HG02884 (cell line): ENCODE measurements at regions not wholly inside any gene's neighbourhood (a gene's known extent, or its start where the extent isn't known, plus 50 kb on each side); places are given as distances from the start of the nearest gene placed in this dataset.

Source experiments
- ATAC-seq: cut with Tn5 transposase; IDR thresholded peaks from one replicate; pipeline ENCODE4 v1.9.1; 2021; ENCODE audit warnings: mild to moderate bottlenecking, moderate library complexity; ENCODE audit not compliant: unreplicated experiment

- ATAC-seq, result no peak
These were observed 657.8 kb downstream of the MCTP2 start for GRCh38 chr15:94889153-94889552.

DNA sequence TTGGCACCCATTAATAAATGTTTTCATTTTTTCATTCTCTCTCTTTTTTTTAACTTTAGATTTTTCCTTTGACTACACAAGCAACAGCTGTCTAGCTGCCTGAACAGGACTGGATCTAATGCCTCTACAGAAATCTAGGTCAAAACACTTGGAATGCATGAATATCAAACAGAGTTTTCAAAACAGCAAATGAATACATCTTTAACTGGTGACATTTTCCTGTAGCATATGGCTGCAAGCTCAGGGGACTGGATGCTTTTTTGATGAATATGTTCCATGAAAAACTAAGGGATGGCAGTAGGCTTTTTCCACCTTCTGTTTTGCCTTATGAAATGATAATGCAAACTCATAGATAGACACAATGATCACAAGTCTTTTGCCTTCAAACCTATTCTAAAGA, 661.7 kb downstream of the MCTP2 start:
- no peak for ATAC-seq

GRCh38 chr15:94894056-94894455, 662.7 kb downstream of the MCTP2 start:
- ATAC-seq, result no peak

DNA sequence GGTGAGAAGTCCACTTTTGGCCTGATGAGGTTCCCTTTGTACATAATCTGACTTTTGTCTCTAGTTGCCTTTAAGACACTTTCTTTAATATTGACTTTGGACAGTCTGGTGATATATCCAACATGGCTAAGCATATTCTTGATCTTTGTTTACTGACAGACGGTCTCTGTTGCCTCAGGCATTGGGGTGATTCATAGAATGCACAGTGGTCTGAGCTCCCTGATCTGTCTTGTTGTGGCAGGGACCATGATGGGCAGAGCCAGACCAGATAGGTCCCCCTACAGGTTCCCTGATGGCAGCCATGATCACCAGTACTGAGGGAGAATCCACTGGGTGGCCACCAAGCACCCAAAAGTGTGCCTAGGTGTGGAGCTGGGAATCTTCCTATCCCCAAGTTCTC, 678.1 kb downstream of the MCTP2 start:
- no peak for ATAC-seq

- no peak for ATAC-seq
These were observed 678.8 kb downstream of the MCTP2 start for GRCh38 chr15:94910166-94910565.

- ATAC-seq, result no peak
These were observed 681.4 kb downstream of the MCTP2 start for GRCh38 chr15:94912760-94913159.

- no peak for ATAC-seq
These were observed 685.7 kb downstream of the MCTP2 start for GRCh38 chr15:94917068-94917467.

DNA sequence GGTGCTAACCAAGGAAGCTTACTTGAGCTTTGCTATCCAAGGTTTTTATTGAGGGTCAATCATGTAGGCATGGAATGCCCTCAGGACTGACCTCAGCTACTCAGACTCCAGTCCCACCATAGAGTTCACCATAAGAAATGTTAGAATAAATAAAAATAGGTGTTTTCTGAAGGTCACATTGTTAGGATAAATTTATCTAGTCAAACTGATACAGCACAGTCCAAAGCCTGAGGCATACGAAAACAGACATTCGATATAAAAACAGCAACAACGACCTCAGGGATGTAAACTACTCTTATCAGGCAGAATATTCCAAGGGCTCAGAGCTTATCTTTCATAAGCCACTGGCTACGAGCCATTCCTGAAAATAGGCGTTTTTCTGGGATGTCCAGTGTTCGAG, 690.6 kb downstream of the MCTP2 start:
- ATAC-seq, result no peak

- ATAC-seq, result no peak
These were observed 692.7 kb downstream of the MCTP2 start for GRCh38 chr15:94924057-94924456.

DNA sequence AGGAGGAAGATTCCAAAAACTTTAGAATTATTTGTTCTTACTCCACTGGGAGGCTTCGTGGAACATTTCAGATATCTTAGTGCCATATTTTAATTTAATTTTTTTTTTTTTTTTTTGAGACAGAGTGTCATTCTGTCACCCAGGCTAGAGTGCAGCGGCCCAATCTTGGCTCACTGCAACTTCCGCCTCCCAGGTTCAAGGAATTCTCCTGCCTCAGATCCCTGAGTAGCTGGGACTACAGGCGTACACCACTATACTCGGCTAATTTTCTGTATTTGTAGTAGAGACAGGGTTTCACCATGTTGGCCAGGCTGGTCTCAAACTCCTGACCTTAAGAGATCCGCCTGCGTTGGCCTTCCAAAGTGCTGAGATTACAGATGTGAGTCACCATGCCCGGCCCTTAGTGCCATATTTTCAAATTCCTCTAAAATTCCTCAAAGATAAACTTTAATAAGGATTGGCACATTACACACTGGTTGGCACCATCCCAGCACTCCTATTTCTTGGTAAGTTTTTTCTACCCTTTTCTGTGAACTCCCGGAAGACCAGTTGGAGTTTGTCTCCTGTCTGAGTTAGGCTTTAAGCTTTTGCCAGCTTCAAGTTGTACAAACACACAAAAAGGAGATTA, 693.7 kb downstream of the MCTP2 start:
- no peak for ATAC-seq

DNA sequence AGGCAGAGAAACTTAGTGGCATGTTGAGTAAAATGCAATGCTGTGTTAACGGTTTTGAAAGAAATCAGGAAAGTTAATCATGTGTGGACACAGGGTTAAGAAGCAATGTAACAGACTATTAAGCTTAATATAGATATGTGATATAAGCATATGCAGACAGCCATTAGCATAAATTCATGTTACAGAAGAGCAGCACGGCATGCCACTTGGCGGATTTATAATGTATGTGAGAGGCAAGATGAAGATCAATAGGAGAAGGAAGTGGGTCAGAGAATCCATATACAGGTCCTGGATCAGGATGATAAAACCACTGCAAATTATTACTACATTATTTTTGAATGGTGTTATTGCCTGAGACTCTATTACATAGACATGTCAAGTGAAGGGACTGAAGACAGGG, 694.3 kb downstream of the MCTP2 start:
- ATAC-seq, result no peak

- ATAC-seq, result no peak
These were observed 695.6 kb downstream of the MCTP2 start for GRCh38 chr15:94927003-94927402.

- no peak for ATAC-seq
These were observed 697.9 kb downstream of the MCTP2 start for GRCh38 chr15:94929282-94929681.

DNA sequence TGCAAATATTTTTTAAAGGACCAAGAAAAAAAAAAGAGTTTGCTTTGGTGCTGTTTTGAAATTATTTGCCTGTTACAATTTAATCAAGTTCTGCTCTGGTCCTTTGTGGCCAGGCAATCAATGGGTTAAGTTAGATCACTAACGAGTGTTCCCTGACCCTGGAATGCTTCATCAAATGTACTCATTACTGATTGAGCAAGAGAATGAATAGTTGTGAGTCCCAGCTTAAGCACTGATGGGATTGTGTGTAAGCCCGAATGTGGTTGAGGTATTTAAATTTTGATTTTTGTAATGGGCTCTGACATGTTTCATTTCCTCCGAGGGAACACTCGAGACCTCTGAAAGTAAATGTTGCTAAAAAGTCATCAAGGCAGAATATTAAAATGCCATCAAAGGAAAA, 699.1 kb downstream of the MCTP2 start:
- no peak for ATAC-seq

- ATAC-seq, result no peak
These were observed 699.6 kb downstream of the MCTP2 start for GRCh38 chr15:94930960-94931359.

- ATAC-seq, result no peak
These were observed 703.1 kb downstream of the MCTP2 start for GRCh38 chr15:94934440-94934839.

DNA sequence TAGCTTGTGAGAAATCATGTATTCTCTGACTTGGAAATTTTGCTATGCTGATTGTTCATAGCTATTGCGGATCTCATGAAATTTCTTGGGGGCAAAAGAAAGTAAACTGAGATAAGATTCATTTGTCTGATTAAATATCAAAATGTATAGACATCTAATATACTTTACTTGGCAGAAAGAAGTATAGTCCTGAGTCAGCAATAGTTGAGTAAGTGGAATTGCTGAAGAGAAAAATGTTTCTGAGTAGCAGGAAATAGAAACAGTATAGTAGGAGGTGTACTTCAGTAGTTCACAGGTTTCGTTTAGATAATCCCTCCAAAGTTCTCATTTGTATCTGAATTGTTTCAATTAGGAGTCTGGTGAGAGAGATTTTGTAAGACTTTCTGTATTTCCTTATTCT, 705.9 kb downstream of the MCTP2 start:
- ATAC-seq, result no peak

DNA sequence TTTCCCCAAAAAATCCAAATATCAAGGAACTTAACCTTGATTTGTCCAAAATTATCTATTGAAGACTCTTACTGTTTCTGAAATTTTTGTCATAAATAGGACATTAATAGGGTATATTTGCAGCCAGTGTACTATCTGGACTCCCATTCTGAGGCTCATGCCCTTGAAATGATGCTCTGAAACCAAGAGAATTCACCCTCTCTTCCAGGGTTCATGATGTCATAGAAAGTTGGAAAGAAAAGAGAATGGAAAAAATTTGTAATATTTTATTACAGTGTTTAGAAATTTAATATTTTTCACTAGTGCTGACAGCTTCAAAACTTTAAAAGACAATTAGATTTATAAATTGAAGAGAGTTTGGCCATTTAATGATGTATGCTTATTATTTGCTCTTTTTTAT, 712.5 kb downstream of the MCTP2 start:
- ATAC-seq, result no peak

DNA sequence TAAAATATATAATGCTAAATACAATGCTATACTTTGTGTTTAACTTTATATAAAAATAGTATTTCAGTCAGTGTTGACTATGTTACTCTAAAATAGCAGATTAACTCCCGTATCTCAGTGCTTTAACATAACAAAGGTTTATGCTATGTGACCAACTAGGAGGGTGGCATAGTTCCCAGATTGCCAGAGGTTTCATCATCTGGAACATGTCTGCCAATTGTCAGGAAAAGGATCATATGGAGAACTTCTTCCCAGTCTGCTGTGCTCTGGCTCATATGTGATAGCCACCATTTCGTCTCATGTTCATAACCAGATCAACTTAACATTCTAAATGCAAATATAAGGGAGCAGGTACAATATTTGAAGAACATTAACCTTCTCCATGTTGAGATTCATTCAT, 720.2 kb downstream of the MCTP2 start:
- no peak for ATAC-seq

- ATAC-seq, result no peak
These were observed 732.6 kb downstream of the MCTP2 start for GRCh38 chr15:94963953-94964352.

DNA sequence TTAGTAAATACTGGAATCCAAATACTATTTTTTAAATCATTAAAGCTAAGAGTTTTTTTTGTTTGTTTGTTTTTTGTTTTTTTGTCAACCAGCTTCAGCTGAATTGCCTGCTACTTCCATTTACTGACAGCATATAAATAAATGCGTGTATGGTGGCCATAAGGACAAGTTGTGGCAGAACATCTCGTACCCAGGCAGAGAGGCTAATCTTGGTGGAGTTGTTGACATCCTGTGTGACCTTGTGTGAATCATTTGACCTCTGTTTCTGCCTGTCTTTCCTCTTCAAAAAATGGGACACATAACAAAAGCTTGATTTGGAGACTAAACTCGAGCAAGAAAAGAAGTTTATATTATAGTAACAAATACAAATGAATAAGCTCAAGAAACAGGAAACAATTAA, 734.2 kb downstream of the MCTP2 start:
- no peak for ATAC-seq

DNA sequence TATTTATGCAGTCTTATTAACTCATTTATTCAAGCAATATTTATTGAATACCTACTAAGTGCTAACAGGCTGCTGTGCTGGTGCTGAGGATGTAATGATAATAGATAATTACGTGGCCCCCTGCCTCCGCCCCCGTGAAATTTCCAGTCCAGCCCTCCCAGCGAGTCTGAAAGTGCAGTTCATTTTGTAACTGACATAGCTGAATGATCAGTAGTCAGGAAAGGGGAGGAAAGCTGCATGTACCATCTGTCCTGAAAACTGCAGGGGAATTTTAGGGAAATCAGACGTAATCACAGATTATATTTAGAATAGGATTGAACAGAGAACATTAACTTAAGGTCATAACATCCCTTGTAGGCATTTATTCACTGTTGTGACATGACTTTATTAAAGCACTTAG, 736.8 kb downstream of the MCTP2 start:
- no peak for ATAC-seq

DNA sequence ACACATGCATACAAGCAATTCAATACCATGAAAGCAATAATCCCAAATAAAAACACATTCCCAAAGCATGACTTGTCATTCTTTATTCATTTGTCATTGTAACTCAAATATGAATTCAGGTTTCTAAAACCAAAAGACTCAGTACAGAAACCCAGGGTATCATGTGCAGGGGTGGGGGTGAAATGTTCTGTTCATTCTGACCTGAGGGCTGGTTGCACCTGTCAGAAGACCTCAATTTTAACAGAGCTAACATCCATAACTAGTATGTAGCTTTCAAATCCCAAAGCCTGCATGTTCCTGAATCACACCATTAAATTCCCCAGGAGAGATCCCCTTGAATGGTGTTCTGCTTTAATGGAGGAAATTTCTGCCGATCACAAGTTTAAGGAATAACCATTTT, 738.7 kb downstream of the MCTP2 start:
- ATAC-seq, result no peak

DNA sequence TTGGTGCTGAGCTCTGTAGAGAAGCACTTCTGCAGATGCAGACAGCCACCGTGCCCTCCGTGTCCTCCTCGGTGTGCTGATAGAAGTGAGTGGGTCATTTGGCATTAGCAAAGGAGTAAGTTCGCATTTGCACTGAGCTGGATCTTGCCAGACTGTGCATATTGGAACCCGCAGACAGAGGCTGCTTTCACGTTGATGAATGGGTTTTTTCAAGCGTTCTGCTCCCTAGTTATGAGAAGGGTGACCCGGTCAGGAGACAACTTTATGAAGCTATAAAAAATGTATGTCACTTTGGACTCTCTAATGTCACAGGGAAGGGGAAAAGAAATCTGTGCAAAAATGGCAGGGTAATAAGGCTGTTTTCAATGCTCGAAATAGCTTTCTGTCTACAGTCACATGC, 739.4 kb downstream of the MCTP2 start:
- ATAC-seq, result no peak
